ENCODE measurements at regions not wholly inside any gene's neighbourhood (a gene's known extent, or its start where the extent isn't known, plus 50 kb on each side); places are given as distances from the start of the nearest gene placed in this dataset.

- H3K4me1 ChIP-seq = peaks cover 7 to 11% of the 10 kb centered on the region in 2 donors
- H3K27me3 ChIP-seq = no peaks in the 10 kb centered on the region
- intact Hi-C loops (cut with DNase I; ENCODE audit: low total_unique reads) = no loop called here
- H3K9me3 ChIP-seq = no peaks in the 10 kb centered on the region
- TF ChIP-seq CTCF (IDR thresholded peaks at IDR 0.05) = no peak
- TF ChIP-seq POLR2A (IDR thresholded peaks at IDR 0.05) = no peak
- no peak overlapping the region for H3K27ac ChIP-seq
- DNase-seq = no peak
- no peak overlapping the region for H3K4me3 ChIP-seq
- no peaks in the 10 kb centered on the region for H3K36me3 ChIP-seq
Observed at GRCh38 chr11:112610996-112611750, 350.0 kb upstream of the NCAM1 start.

DNA sequence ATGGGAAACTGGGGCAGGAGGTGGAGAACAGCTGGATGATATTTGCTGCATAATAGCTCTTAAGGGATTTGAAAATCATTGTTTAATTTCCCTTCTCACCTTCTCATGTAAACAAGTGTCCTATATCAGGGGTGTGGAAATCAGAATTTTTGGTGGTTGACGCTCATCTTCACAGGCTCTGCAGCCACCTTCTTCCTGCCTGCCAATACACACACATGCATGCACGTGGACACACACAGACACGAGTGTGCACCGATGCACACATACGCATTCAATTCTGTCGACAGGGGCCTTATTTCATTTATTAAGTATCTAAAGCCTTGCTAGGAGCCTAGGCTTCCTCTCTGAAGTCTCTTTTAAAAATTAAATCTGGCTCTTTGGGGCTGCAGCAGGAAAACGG is 349.4 kb upstream of the NCAM1 start:
- TF ChIP-seq CTCF (IDR thresholded peaks at IDR 0.05) = no peak
- TF ChIP-seq POLR2A (IDR thresholded peaks at IDR 0.05) = no peak
- DNase-seq = no peak
- intact Hi-C loops (cut with DNase I; ENCODE audit: low total_unique reads) = no loop called here
- H3K27me3 ChIP-seq = no peaks in the 10 kb centered on the region
- peaks cover 7 to 11% of the 10 kb centered on the region in 2 donors for H3K4me1 ChIP-seq
- no peaks in the 10 kb centered on the region for H3K9me3 ChIP-seq
- no peak overlapping the region for H3K4me3 ChIP-seq
- H3K27ac ChIP-seq = no peak overlapping the region
- H3K36me3 ChIP-seq = no peaks in the 10 kb centered on the region

DNA sequence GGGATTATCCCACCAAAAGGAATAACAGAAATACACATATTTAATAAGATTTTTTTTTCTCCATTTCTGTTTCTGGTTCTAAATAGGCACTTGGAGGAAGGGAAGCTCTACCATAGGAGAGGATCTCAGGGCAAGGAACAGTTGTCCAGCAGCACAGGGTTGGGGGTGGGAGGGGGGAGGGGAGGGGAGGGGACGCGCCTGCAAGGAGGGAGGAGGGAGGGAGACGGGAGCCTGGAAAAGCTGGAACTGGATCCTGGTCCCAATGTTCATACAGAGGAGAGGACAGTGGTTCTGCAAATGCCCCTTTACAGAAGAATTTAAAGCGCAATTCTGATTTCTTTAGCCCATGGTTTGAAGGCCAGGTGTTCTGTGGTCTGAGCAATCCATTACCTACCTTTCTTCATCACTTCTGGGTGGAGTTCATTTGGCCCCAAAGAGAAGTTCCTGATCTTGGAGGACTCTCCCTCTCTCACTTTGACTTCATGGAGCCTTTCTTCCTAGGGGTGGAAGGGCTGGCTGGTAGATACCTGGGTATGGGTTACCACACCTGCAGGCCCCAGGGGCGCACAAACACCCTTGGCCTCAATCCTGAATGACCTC is 348.9 kb upstream of the NCAM1 start:
- Histone ChIP-seq H3K4me3 (no peak overlapping the region), H3K27ac (peak overlapping the region; percentile 76 to 78), H3K4me1 (peaks cover 7 to 11% of the 10 kb centered on the region in 2 donors), H3K9me3 (no peaks in the 10 kb centered on the region), H3K27me3 (no peaks in the 10 kb centered on the region), H3K36me3 (no peaks in the 10 kb centered on the region)
- no peak for DNase-seq
- no peak for TF ChIP-seq CTCF (IDR thresholded peaks at IDR 0.05)
- no peak for TF ChIP-seq POLR2A (IDR thresholded peaks at IDR 0.05)
- intact Hi-C loops (cut with DNase I; ENCODE audit: low total_unique reads) = no loop called here

DNA sequence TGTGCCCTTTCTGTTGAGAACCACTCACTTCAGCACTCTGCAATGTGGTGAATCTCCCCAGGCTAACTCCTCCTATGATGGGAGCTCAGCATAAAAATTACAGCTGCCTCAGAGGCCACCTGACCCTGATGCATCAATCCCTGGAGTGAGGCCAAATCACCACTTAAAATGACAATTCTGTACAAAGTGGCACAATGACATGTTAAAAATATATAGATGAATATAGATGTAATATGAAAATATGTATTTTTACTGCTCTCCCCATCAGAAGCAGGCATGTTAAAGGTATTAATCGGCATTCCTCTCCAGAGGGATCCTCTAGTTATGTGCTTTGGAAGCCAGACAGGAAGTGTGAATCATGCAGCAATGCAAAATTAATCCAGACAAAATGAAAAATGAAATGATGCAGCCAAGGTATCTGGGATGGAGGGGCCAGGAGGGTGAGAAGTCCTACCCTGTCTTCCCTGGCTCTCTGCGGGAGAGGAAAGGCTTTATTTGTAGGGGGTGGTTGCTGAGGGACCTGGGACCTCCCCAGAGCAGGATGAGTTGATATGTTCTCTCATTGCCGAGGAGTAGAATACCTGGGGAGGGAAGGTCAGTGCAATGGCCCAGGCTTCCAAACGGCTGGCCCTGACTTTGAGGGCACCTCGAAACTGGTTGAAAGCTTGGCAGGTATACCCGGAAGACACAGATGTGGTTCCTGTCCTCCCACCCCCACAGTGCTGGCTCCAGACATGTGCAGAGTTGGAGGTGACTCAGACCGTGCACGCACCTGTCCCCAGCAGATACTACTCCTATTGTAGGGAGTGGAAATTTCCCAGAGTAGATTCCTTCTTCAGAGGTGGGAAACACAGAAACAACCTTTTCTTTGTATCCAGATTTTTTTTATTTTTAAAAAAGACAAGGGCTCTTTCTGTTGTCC is 347.9 kb upstream of the NCAM1 start:
- peaks cover 7 to 11% of the 10 kb centered on the region in 2 donors for H3K4me1 ChIP-seq
- no peak overlapping the region for H3K4me3 ChIP-seq
- intact Hi-C loops (cut with DNase I; ENCODE audit: low total_unique reads) = no loop called here
- peak; percentile 30 to 36 for DNase-seq
- no peaks in the 10 kb centered on the region for H3K27me3 ChIP-seq
- H3K36me3 ChIP-seq = no peaks in the 10 kb centered on the region
- peak overlapping the region; percentile 76 to 78 for H3K27ac ChIP-seq
- no peak for TF ChIP-seq POLR2A (IDR thresholded peaks at IDR 0.05)
- TF ChIP-seq CTCF (IDR thresholded peaks at IDR 0.05) = no peak
- H3K9me3 ChIP-seq = no peaks in the 10 kb centered on the region
